Heart right ventricle (tissue), 16 donors: ENCODE measurements at regions not wholly inside any gene's neighbourhood (a gene's known extent, or its start where the extent isn't known, plus 50 kb on each side); places are given as distances from the start of the nearest gene placed in this dataset.
"Not testable (repeated sequence)": the region's sequence is repeated elsewhere in the genome, so short reads cannot be mapped to it uniquely, and the experiment has no call there.

ENCODE experiments used
- ATAC-seq, 8 donors: fragments of 200-7000 bp; cut with Tn5 transposase; one replicate each; pipeline ENCODE4 v1.9.1; 2020; ENCODE audit warnings: mild to moderate bottlenecking in 8 of 8, moderate library complexity in 8 of 8, moderate number of reproducible peaks in 1 of 8
- DNase-seq, 2 donors: peaks; one replicate each; pipeline ENCODE4 v3.0.0-alpha.2; 2020
- H3K27ac ChIP-seq, 10 donors: fragments of 200-600 bp; sonication (generic) in 2 of 10; one replicate each; pipeline versions ENCODE4 v1.5.0 to v1.8.0; 2020 to 2022; ENCODE audit warnings: mild to moderate bottlenecking in 3 of 10
- H3K27me3 ChIP-seq, 7 donors: fragments of 200-600 bp; one replicate each; pipeline ENCODE4 v1.8.0; 2021 to 2022; ENCODE audit warnings: mild to moderate bottlenecking in 2 of 7
- H3K36me3 ChIP-seq, 9 donors: fragments of 200-600 bp; sonication (generic) in 1 of 9; one replicate each; pipeline versions ENCODE4 v1.5.0 to v1.8.0; 2020 to 2022; ENCODE audit warnings: mild to moderate bottlenecking in 2 of 9
- H3K4me1 ChIP-seq, 9 donors: fragments of 200-600 bp; sonication (generic) in 1 of 9; one replicate each; pipeline versions ENCODE4 v1.5.0 to v1.8.0; 2020 to 2022; ENCODE audit warnings: mild to moderate bottlenecking in 4 of 9
- H3K4me3 ChIP-seq, 10 donors: fragments of 200-600 bp; sonication (generic) in 2 of 10; one replicate each; pipeline versions ENCODE4 v1.5.0 to v1.8.0; 2020 to 2022; ENCODE audit warnings: mild to moderate bottlenecking in 7 of 10, moderate library complexity in 2 of 10
- H3K9me3 ChIP-seq, 11 donors: fragments of 200-600 bp in 10 of 11; sonication (generic) in 2 of 11; one replicate each; pipeline versions ENCODE4 v1.5.0 to v1.8.0; 2013 to 2022; ENCODE audit warnings: mild to moderate bottlenecking in 2 of 11, control low read depth in 1 of 11, moderate library complexity in 1 of 11
- CTCF ChIP-seq, 9 donors: fragments of 200-600 bp; sonication (generic) in 2 of 9; IDR thresholded peaks; one replicate each; pipeline versions ENCODE4 v1.5.0 to v1.8.0; 2021 to 2022; ENCODE audit warnings: antibody characterized with exemption in 9 of 9, mild to moderate bottlenecking in 5 of 9, moderate library complexity in 1 of 9
- WGBS, 2 donors: extraction: QIAGEN DNeasy Blood & Tissue Kit; methylation state at CpG; one replicate each; pipeline ENCODE4 v1.1.7; 2013; ENCODE audit warnings: inconsistent platforms in 1 of 2; 5-methylcytosine and 5-hydroxymethylcytosine counted together
- intact Hi-C, 10 donors: fragments of 100-400 bp; cut with DNase I; formaldehyde crosslinking; loops; one replicate each; pipeline versions ENCODE4 v1.11.1 to v1.14.2; 2022
- donor health status: Arrhythmogenic right ventricular cardiomyopathy.
- donor health status: ischemic (EF 13 %, LVEDD 7.1; RV severe dilation, severe dysfunction).
- donor health status: healthy with polysubstance abuse.
- donor health status: DM: no; HTN: yes; CAD: no.
- donor health status: DM: no; HTN: no; CAD: no.
- donor health status: ischemic (EF 25% LVEDD 6.9; RV normal size, moderate dysfunction).
- donor health status: ischemic (EF 25% LVEDD 5.7; RV mildly dilated, moderate dysfunction).
- donor health status: healthy.
- donor health status: DM: yes; HTN: yes; CAD: no.
- donor health status: Ischemic cardiomyopathy.
- donor health status: ischemic (EF 35%, LVEDD 5.7; RV mildly dilated, moderate dysfunction).
- donor health status: nonischemic (EF 11% LVEDD 7.7; RV severe dilation, severe dysfunction).
- donor health status: DM: yes; HTN: yes; CAD: no.
- donor health status: PGD.
- donor health status: ischemic (EF 29% LVEDD 5.4; RV normal size, mild dysfunction).
- donor health status: nonischemic (EF 23%, LVEDD 6.1; RV moderate dilation, normal function).

- no peak for TF ChIP-seq CTCF (IDR thresholded peaks at IDR 0.05)
- Histone ChIP-seq H3K27ac (no peak overlapping the region), H3K4me1 (no peaks in the 10 kb centered on the region), H3K27me3 (peaks cover 0 to 31% (median 5%) of the 10 kb centered on the region in 7 donors), H3K36me3 (no peaks in the 10 kb centered on the region), H3K9me3 (no peaks in the 10 kb centered on the region), H3K4me3 (no peak overlapping the region)
- ATAC-seq (no peak), DNase-seq (no peak)
- intact Hi-C loops: no loop called here
- WGBS, 2 donors: 43 to 64% methylated on average over 4 of the region's 4 CpGs
Measured at GRCh38 chr14:95616745-95617144, 69.5 kb upstream of the TCL1B start.

GRCh38 chr14:95619785-95620417 lies 66.3 kb upstream of the TCL1B start:
- TF ChIP-seq CTCF (IDR thresholded peaks at IDR 0.05): no peak
- WGBS, 2 donors: 72 to 78% methylated on average over 12 of the region's 12 CpGs
- intact Hi-C loops: no loop called here

GRCh38 chr14:95620659-95621059 lies 65.6 kb upstream of the TCL1B start:
- peaks cover 0 to 6% (median 0%) of the 10 kb centered on the region in 11 donors for H3K9me3 ChIP-seq
- no peaks in the 10 kb centered on the region for H3K36me3 ChIP-seq
- H3K4me1 ChIP-seq: no peaks in the 10 kb centered on the region
- no peak for ATAC-seq
- 77 to 78% methylated on average over 16 of the region's 16 CpGs for WGBS, 2 donors
- H3K4me3 ChIP-seq: no peak overlapping the region
- H3K27me3 ChIP-seq: peaks cover 0 to 23% (median 5%) of the 10 kb centered on the region in 7 donors
- H3K27ac ChIP-seq: no peak overlapping the region
- intact Hi-C loops: no loop called here
- no peak for DNase-seq
- TF ChIP-seq CTCF (IDR thresholded peaks at IDR 0.05): no peak

More at GRCh38 chr14:95619785-95620417, 66.3 kb upstream of the TCL1B start:
- Histone ChIP-seq H3K4me1 (no peaks in the 10 kb centered on the region), H3K4me3 (no peak overlapping the region), H3K27ac (no peak overlapping the region), H3K9me3 (peaks cover 0 to 6% (median 0%) of the 10 kb centered on the region in 11 donors), H3K27me3 (peaks cover 0 to 23% (median 5%) of the 10 kb centered on the region in 7 donors), H3K36me3 (no peaks in the 10 kb centered on the region)
- ATAC-seq (no peak), DNase-seq (no peak)

GRCh38 chr14:95623195-95623594 lies 63.0 kb upstream of the TCL1B start:
- 59% methylated on average over 5 of the region's 5 CpGs for WGBS, 2 donors
- Histone ChIP-seq H3K27ac (no peak overlapping the region), H3K4me3 (no peak overlapping the region), H3K4me1 (no peaks in the 10 kb centered on the region), H3K9me3 (peaks cover 0 to 6% (median 0%) of the 10 kb centered on the region in 11 donors), H3K36me3 (no peaks in the 10 kb centered on the region), H3K27me3 (peaks cover 0 to 23% (median 5%) of the 10 kb centered on the region in 7 donors)
- ATAC-seq (no peak), DNase-seq (no peak)
- intact Hi-C loops: no loop called here
- TF ChIP-seq CTCF (IDR thresholded peaks at IDR 0.05): no peak

GRCh38 chr14:95625710-95626109 lies 60.5 kb upstream of the TCL1B start:
- H3K4me3 ChIP-seq, H3K27me3 ChIP-seq, H3K4me1 ChIP-seq, H3K27ac ChIP-seq, H3K36me3 ChIP-seq, intact Hi-C loops, ATAC-seq, DNase-seq: not testable (repeated sequence)
- peaks cover 0 to 14% (median 0%) of the 10 kb centered on the region in 11 donors for H3K9me3 ChIP-seq
- WGBS, 2 donors: 60 to 72% methylated on average over 2 of the region's 2 CpGs
